Peyer's patch (tissue), 4 donors: ENCODE measurements at regions not wholly inside any gene's neighbourhood (a gene's known extent, or its start where the extent isn't known, plus 50 kb on each side); places are given as distances from the start of the nearest gene placed in this dataset.

Experiments
- DNase-seq, 3 donors: peaks; one replicate each; pipeline ENCODE4 v3.0.0-alpha.2; 2017 to 2019
- H3K27ac ChIP-seq, 4 donors: fragments of 200-600 bp; sonication (generic); one replicate each; pipeline ENCODE4 v1.5.1; 2016 to 2019
- H3K27me3 ChIP-seq, 2 donors: fragments of 200-600 bp; sonication (generic); one replicate each; pipeline ENCODE4 v1.5.1; 2019
- H3K36me3 ChIP-seq, 3 donors: fragments of 200-600 bp; sonication (generic); one replicate each; pipeline ENCODE4 v1.5.1; 2016 to 2019
- H3K4me1 ChIP-seq, 4 donors: fragments of 200-600 bp; sonication (generic); one replicate each; pipeline ENCODE4 v1.5.1; 2016 to 2019
- H3K4me3 ChIP-seq, 4 donors: fragments of 200-600 bp; sonication (generic); 1 replicate in 3 of 4; 2 replicates in 1 of 4; pipeline ENCODE4 v1.5.1; 2016 to 2019; ENCODE audit warnings: mild to moderate bottlenecking in 1 of 4
- H3K9me3 ChIP-seq, 4 donors: fragments of 200-600 bp; sonication (generic); one replicate each; pipeline ENCODE4 v1.5.1; 2016 to 2019; ENCODE audit warnings: mild to moderate bottlenecking in 1 of 4
- CTCF ChIP-seq, 6 experiments: fragments of 450-650 bp in 4 of 6; fragments of 200-600 bp in 2 of 6; sonication (generic) in 1 of 6; IDR thresholded peaks; one replicate each; pipeline ENCODE4 v1.5.1; 2017 to 2019; ENCODE audit warnings: antibody characterized with exemption in 6 of 6, mild to moderate bottlenecking in 3 of 6, moderate library complexity in 1 of 6
- POLR2A ChIP-seq, 2 donors: fragments of 450-650 bp; IDR thresholded peaks; one replicate each; pipeline ENCODE4 v1.5.1; 2017; ENCODE audit warnings: antibody characterized with exemption in 2 of 2, mild to moderate bottlenecking in 2 of 2, moderate library complexity in 2 of 2

- Histone ChIP-seq H3K27ac (no peak overlapping the region), H3K36me3 (no peaks in the 10 kb centered on the region), H3K9me3 (no peaks in the 10 kb centered on the region), H3K27me3 (no peaks in the 10 kb centered on the region), H3K4me3 (no peak overlapping the region), H3K4me1 (peaks cover 0 to 10% (median 7%) of the 10 kb centered on the region in 4 donors)
- no peak for DNase-seq
- TF ChIP-seq POLR2A (IDR thresholded peaks at IDR 0.05) (no peak), CTCF (IDR thresholded peaks at IDR 0.05) (no peak)
These were observed 114.9 kb downstream of the IRF8 start for GRCh38 chr16:86013867-86014266.

GRCh38 chr16:86015606-86016005, 116.6 kb downstream of the IRF8 start:
- TF ChIP-seq POLR2A (IDR thresholded peaks at IDR 0.05) (no peak), CTCF (IDR thresholded peaks at IDR 0.05) (no peak)
- Histone ChIP-seq H3K27me3 (no peaks in the 10 kb centered on the region), H3K27ac (no peak overlapping the region), H3K4me3 (no peak overlapping the region), H3K9me3 (no peaks in the 10 kb centered on the region), H3K4me1 (peaks cover 0 to 10% (median 7%) of the 10 kb centered on the region in 4 donors), H3K36me3 (no peaks in the 10 kb centered on the region)
- peak in 2 of 3 donors; percentile 27 to 41 for DNase-seq

GRCh38 chr16:86016201-86016965, 117.4 kb downstream of the IRF8 start:
- H3K4me3 ChIP-seq = no peak overlapping the region
- no peaks in the 10 kb centered on the region for H3K27me3 ChIP-seq
- peak; percentile 43 to 71 (median 51) for DNase-seq
- H3K9me3 ChIP-seq = no peaks in the 10 kb centered on the region
- no peak overlapping the region for H3K27ac ChIP-seq
- peaks cover 0 to 10% (median 3%) of the 10 kb centered on the region in 4 donors for H3K4me1 ChIP-seq
- no peaks in the 10 kb centered on the region for H3K36me3 ChIP-seq
- peak; percentile 59 to 88 (median 86) for TF ChIP-seq CTCF (IDR thresholded peaks at IDR 0.05)
- TF ChIP-seq POLR2A (IDR thresholded peaks at IDR 0.05) = no peak

GRCh38 chr16:86018071-86018470, 119.1 kb downstream of the IRF8 start:
- H3K36me3 ChIP-seq = no peaks in the 10 kb centered on the region
- peak overlapping the region in 2 of 4 donors; percentile 55 to 74 for H3K27ac ChIP-seq
- TF ChIP-seq POLR2A (IDR thresholded peaks at IDR 0.05) (no peak), CTCF (IDR thresholded peaks at IDR 0.05) (no peak)
- H3K9me3 ChIP-seq = no peaks in the 10 kb centered on the region
- peaks cover 0 to 10% (median 0%) of the 10 kb centered on the region in 4 donors for H3K4me1 ChIP-seq
- H3K27me3 ChIP-seq = no peaks in the 10 kb centered on the region
- no peak for DNase-seq
- H3K4me3 ChIP-seq = no peak overlapping the region

- DNase-seq = peak in 2 of 3 donors; percentile 30 to 71
- no peak for TF ChIP-seq CTCF (IDR thresholded peaks at IDR 0.05)
- TF ChIP-seq POLR2A (IDR thresholded peaks at IDR 0.05) = no peak
- peaks cover 0 to 10% (median 0%) of the 10 kb centered on the region in 4 donors for H3K4me1 ChIP-seq
- no peaks in the 10 kb centered on the region for H3K36me3 ChIP-seq
- no peak overlapping the region for H3K4me3 ChIP-seq
- peak overlapping the region in 3 of 4 donors; percentile 12 to 74 (median 44) for H3K27ac ChIP-seq
- no peaks in the 10 kb centered on the region for H3K27me3 ChIP-seq
- no peaks in the 10 kb centered on the region for H3K9me3 ChIP-seq
These were observed 119.5 kb downstream of the IRF8 start for GRCh38 chr16:86018487-86018886.
